Stimulated activated CD8-positive, alpha-beta memory T cell treated with anti-CD3 and anti-CD28 coated beads, Interleukin-15, amount 100 ng/mL, for 48 hours (primary cell): ENCODE measurements at regions not wholly inside any gene's neighbourhood (a gene's known extent, or its start where the extent isn't known, plus 50 kb on each side); places are given as distances from the start of the nearest gene placed in this dataset.
"Not testable (repeated sequence)": the region's sequence is repeated elsewhere in the genome, so short reads cannot be mapped to it uniquely, and the experiment has no call there.

Source experiments
- DNase-seq, 2 donors: peaks; one replicate each; pipeline ENCODE4 v3.0.0-alpha.2; 2020; ENCODE audit warnings: low read depth in 2 of 2

GRCh38 chr2:193480187-193480586 lies 1285.5 kb upstream of the TMEFF2 start:
- no peak for DNase-seq

DNA sequence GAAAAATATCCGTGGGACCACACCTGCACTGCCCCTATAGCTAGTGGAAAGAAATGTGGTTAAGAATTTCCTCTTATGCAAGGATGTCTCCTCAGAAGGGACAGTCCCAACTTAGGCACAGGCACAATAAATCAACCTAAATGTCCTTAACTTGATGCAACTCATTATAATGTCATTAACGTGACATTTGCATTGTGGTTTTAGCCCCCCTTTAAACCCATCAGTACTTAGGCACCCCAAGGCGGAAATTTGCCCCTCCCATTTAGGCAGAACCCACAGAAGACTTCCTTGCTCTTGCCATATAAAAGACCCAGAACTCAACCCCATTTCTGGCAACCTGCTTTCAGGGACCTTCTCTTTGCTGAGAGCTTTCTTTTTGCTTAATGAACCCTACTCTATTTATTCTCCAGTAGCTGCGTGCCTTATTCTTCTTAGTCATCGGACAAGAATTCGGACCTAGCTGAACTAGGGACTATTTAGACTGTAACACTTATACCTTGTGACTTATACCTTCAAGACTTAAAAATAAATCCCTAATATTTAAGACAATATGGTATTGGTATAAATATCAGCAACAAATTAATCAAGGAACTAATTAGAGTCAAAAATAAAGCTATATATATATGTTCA lies 1281.6 kb upstream of the TMEFF2 start:
- DNase-seq: no peak

- no peak for DNase-seq
Measured at GRCh38 chr2:193475038-193475437, 1280.3 kb upstream of the TMEFF2 start.

DNA sequence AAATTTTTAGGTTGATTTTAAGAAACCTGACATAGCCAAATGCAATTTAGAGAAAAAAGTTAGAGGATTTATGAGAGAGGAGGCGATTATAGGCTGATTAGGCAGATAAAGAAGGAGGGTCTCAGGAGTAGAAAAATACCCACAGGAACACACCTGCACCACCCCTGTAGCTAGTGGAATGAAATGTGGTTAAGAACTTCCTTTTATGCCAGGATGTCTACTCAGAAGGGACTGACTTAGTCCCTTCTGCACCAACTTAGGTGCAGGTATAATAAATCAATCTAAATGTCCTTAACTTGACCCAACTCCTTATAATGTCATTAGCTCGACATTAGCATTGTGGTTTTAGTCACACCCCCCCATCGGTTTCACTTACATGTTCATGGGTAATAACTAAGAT lies 1274.5 kb upstream of the TMEFF2 start:
- no peak for DNase-seq

DNA sequence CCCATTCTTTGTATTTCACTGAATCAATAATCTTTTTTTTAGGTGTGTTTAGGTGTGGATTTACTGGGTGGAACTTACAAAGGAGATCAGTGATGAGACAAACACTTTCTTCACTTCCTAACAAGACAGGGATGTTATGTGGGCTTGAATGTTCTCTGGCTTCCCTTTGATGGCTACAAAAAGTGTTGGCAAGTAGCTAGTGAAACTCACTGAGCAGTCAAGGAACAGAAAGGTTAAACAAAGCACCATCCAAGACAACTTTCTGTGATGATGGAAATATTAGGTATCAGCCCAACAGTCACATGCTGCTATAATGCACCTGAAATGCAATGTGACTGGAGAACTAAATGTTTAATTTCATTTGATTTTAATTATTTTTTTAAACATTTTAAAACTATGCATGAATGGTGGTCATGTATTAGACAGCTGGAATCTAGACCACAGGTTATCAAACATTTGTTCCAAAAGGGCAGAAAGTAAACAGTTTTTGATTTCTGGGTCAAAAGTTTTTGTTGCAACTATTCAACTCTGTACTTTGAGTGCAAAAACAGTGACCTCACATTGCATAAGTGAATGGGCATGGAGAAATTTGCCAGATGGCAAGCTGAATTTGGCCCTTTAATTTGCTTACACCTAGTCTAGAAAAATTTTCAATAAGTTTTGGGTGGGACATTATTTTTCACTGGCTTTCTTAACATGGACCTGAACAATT lies 1272.7 kb upstream of the TMEFF2 start:
- no peak for DNase-seq

- DNase-seq: no peak
Measured at GRCh38 chr2:193463011-193463410, 1268.3 kb upstream of the TMEFF2 start.

DNA sequence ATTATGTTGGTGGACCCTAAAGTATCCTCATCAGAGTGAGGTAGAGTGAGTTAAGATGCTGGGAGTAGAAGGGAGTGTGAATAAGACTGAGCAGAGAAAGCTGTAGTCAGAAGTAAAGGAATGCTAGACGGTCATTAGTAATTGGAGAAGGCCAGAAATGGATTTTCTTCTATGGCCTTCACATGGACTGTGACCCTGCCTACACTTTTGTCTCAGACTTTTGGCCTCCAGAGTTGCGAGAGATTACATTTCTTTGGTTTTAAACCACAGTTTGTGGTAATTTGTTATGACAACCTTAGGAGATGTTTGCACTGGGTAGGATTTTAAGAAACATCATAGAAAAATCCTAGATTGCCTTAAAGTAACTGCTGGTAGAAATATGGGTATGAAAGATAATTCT lies 1267.7 kb upstream of the TMEFF2 start:
- no peak for DNase-seq

- DNase-seq: no peak
Measured at GRCh38 chr2:193461431-193461934, 1266.8 kb upstream of the TMEFF2 start.

DNA sequence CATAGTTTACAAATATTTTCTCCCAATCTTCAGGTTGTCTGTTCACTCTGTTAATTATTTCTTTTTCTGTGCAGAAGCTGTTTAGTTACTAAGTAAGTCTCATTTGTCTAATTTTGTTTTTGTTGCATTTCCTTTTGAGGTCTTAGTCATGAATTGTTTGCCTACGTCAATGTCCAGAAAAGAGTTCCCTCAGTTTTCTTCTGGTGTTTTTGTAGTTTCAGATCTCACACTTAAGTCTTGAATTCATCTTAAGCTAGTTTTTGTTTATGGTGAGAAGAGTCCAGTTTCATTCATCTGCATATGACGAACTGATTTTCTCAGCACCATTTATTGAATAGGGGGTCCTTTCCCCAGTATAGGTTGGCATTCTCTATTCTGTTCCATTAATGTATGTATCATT lies 1252.2 kb upstream of the TMEFF2 start:
- DNase-seq: no peak

GRCh38 chr2:193442293-193442692 lies 1247.6 kb upstream of the TMEFF2 start:
- no peak for DNase-seq

- DNase-seq: no peak
Measured at GRCh38 chr2:193428336-193428818, 1233.6 kb upstream of the TMEFF2 start.

- DNase-seq: not testable (repeated sequence)
Measured at GRCh38 chr2:193412368-193412767, 1217.6 kb upstream of the TMEFF2 start.

DNA sequence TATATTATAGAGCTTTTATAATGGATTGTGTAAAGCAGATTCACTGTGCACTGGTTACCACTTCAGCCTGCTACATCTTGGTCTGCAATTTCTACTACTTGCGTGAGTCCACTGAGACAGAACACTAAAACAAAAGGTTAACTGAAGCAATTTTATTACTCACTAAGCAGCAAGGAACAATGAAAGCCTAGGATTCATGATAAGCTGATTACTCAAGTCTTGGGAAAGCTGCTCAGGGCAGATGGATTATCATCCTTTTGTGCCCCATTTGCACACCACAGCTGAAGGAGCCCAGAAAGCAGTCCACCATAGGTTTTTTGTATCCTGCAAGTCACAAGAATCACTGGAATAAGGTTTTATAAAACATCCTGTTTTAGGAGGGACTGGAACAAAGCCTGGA lies 1215.2 kb upstream of the TMEFF2 start:
- DNase-seq: no peak

GRCh38 chr2:193382583-193382982 lies 1187.8 kb upstream of the TMEFF2 start:
- DNase-seq: no peak

DNA sequence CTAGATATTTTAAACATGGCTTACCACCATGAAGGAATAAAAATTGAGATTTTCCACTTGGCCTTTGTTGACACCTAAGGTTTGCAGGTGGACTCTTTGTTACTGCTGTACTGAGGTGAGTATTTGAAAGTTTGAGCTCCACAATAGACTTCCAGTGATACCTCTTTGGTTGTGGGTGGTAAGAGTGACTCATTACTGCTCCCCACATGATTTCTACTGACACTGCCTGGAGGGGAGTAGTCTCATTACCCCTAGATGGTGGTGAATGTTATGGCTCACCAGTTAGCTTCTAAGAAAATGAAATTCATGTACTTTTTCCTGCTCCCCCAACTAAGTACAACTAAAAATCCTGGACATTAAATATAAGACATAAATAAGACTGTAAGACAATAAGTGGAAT lies 1183.1 kb upstream of the TMEFF2 start:
- peak in 1 of 2 donors; percentile 0 for DNase-seq

GRCh38 chr2:193373120-193373519 lies 1178.4 kb upstream of the TMEFF2 start:
- no peak for DNase-seq

DNA sequence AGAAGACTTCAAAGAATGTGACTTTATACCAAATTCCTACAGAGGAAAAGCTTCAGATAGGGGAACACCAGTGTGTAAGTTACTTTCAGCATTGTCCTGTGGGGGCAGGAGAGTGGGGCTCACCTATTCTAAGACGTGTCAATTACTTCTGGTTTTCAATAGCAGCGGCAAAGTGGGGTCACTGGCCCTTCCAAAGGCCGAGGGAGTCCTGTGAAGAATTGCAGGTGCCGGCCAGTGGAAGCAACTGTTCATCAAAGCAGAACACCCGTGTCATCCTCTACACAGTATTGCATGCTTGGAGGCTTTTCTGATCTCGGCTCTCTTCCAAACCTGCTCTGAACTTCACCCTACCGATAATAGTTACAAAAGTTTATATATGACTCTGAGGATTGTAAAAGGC lies 1176.5 kb upstream of the TMEFF2 start:
- DNase-seq: no peak

DNA sequence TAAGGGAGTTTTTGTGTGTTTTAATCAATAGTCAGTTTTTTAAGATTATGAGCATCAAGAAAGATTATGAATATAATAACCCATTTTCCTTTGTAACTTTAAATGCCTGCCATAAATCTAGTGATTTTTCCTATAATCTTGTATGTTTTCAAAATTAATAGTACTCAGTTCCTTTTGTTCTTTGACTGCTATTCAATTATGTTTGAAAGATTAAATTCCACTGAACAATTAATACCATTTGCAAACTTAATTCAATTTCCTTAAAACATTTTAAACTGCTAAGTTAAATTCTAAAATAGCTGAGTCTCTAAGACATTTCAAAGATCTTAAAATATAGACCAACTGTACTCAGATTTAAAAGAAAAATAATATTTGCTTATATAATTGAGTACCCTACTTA lies 1173.9 kb upstream of the TMEFF2 start:
- no peak for DNase-seq

DNA sequence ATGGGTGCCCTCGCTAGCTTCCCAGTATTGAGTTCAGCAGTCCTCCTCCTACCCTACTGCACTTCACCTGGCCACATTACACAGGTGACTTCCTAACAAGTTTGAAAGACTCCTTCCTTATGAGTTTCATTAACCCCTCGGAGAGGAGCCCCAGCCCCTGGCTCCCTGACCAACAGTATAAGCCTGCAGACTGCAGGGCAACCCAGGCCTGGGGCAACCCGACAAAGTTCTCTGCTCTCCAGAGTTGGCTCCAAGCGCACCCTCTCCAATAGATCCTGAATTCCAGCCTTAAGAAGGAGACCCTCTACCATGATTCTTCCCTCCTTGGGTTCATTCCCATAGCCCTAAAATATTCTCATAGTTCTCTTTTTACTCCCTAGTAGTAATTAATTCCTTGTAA lies 1162.8 kb upstream of the TMEFF2 start:
- no peak for DNase-seq

- DNase-seq: not testable (repeated sequence)
Measured at GRCh38 chr2:193352665-193353242, 1158.0 kb upstream of the TMEFF2 start.

GRCh38 chr2:193350509-193350908 lies 1155.8 kb upstream of the TMEFF2 start:
- no peak for DNase-seq

DNA sequence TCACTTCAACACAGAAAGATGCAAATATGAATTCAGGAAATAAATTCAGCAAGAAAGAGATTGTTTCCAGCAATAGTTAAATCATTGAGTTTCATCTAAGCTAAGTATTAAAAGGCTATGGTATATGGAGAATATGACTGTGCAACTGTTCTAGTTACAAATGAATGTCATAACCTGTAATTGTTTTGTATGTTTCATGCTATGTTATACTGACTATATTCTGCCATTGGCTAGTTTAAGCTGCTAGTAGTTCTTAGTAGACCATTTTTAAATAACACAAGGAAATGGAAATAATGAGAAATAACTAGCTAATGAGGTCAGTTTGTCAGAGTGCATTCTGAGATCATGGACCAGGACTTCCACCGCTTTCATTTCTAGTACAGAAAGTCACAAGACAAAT lies 1154.9 kb upstream of the TMEFF2 start:
- DNase-seq: no peak

DNA sequence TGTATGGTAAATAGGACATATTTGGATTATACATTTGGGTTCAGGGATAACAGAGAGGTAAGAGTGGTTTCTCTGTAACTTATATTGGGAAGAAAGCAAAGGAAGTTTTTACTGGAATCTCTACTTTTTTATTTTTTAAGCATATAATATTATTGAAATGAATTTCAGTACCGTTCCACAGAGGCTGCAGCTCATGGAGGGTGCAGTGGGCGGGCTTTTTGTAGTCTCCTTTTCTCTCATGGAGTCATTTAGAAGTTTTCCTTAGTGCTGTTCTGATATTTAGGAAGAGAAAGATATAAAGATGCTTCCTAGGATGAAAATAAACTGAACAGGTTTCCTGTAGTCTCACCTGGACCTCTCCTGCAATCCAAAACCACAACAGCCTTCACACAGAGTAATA lies 1153.3 kb upstream of the TMEFF2 start:
- no peak for DNase-seq
